GM19463 (cell line): ENCODE measurements at regions not wholly inside any gene's neighbourhood (a gene's known extent, or its start where the extent isn't known, plus 50 kb on each side); places are given as distances from the start of the nearest gene placed in this dataset.
"Not testable (repeated sequence)": the region's sequence is repeated elsewhere in the genome, so short reads cannot be mapped to it uniquely, and the experiment has no call there.

ENCODE experiments used
- ATAC-seq: cut with Tn5 transposase; IDR thresholded peaks from one replicate; pipeline ENCODE4 v1.9.1; 2021; ENCODE audit warnings: mild to moderate bottlenecking, moderate library complexity; ENCODE audit not compliant: unreplicated experiment

GRCh38 chr17:27200476-27200875 is 93.4 kb upstream of the WSB1 start:
- no peak for ATAC-seq

GRCh38 chr17:27203241-27203640 is 90.7 kb upstream of the WSB1 start:
- ATAC-seq, result no peak

- ATAC-seq, result no peak
Measured at GRCh38 chr17:27206447-27206846, 87.5 kb upstream of the WSB1 start.

DNA sequence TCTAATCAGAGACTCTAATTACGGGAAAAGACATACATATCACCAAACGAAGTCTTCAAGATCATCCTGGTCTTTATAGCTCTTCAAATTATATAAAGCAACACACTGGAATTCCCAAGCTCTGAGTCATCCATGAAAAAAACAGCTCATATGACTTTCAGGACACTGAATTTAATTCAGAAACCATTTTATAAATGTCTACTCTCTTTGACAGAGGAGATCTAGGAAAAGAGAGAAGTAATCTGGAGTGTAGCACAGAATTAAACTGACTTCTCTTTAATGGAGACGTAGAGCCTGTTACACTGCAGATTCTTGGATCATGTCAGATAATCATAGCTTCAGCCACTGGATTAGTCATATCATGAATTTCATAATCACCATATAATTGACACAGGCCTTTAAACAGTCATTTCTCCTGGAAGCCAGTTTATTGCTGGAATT is 86.8 kb upstream of the WSB1 start:
- no peak for ATAC-seq

GRCh38 chr17:27208370-27208769 is 85.5 kb upstream of the WSB1 start:
- not testable (repeated sequence) for ATAC-seq

GRCh38 chr17:27209316-27209715 is 84.6 kb upstream of the WSB1 start:
- no peak for ATAC-seq

DNA sequence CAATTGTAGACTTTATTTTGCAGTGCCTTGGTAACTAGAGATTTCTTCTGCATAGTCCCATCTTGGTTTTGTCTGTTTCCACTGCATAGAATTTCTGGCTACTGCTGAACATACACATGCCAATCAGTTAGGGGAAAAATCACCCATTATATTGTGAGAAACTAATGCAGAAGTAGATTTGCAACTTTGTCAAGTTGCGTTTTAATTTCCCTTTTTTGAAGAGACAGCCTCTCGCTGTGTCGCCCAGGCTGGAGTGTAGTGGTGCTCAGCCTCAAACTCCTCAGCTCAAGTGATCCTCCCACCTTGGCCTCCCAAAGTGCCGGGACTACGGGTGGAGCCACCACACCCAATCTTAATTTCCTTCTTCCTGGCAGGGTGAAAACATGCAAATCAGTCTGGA is 83.1 kb upstream of the WSB1 start:
- ATAC-seq, result not testable (repeated sequence)

DNA sequence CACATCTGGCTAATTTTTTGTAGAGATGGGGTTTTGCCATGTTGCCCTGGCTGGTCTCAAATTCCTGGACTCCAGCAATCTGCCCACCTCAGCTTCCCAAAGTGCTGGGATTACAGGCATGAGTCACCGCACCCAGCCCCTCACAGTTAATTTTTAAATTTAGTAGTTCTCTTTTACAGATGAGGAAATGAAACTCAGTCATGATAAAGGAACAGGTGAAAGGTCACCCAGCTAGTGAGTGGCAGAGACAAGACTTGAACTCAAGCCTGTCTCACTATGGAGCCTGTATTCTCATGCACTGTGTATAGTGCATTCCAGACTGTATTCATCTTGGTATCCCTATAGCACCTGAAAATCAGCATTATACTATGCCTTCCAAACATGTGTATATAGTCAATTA is 77.1 kb upstream of the WSB1 start:
- no peak for ATAC-seq

DNA sequence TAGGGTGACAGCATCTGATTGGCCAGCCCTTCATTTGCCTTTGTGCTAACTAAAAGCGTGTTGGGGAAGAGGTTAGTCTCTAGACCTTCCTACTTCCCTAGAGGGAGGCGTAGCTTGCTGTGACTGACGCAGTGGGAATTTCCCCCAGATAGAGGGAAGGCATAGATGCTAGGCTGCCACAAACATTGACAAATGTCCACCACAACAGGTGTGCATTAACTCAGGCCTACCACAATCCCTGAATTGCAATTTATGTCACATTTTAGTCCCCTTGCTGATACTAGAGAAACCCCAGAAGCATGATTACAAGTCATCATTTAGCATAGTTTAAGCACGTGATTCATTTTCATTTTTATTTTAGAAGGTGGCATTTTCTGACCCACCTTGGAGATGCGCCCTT is 76.3 kb upstream of the WSB1 start:
- ATAC-seq, result peak; percentile 83

GRCh38 chr17:27218041-27218440 is 75.9 kb upstream of the WSB1 start:
- no peak for ATAC-seq

GRCh38 chr17:27218719-27219488 is 75.0 kb upstream of the WSB1 start:
- peak; percentile 69 for ATAC-seq

- ATAC-seq, result no peak
Measured at GRCh38 chr17:27222515-27222914, 71.4 kb upstream of the WSB1 start.

GRCh38 chr17:27224526-27225315 is 69.2 kb upstream of the WSB1 start:
- ATAC-seq, result no peak

DNA sequence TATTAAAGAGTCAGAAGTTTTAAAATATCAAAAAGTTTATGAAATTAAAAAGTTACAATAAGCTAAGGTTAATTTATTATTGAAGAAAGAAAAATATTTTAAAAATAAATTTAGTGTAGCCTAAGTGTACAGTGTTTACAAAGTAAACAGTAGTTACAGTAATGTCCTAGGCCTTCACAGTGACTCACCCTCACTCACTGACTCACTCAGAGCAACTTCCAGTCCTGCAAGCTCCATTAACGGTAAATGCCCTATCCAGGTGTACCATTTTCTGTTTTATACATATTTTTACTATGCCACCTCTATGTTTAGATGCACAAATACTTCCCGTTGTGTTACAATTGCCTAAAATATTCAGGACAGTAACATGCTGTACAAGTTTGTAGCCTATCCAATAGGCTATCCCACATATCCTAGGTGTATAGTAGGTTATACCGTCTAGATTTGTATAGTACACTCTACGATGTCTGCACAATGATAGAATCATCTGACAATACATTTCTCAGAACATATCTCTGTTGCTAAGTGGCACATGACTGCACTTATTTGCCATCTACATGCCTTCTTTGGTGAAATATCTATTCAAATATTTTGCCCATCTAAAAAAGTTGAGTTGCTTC is 67.2 kb upstream of the WSB1 start:
- no peak for ATAC-seq

- ATAC-seq, result no peak
Measured at GRCh38 chr17:27230996-27231395, 62.9 kb upstream of the WSB1 start.

DNA sequence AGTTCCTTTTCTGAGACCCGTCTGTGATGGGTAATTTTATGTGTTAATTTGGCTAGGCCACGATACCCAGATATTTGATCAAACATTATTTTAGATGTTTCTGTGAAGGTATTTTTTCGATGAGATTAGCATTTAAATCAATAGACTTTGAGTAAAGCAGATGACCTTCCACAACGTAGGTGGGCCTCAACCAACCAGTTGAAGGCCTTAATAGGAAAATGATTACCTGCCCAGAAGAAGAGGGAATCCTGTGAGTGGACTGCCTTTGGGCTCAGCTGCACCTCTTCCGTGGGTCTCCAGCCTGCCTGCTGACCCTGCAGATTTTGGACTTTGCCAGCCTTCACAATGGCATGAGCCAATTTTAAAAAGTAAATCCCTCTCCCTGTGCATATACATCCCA is 61.6 kb upstream of the WSB1 start:
- ATAC-seq, result no peak

- no peak for ATAC-seq
Measured at GRCh38 chr17:27233059-27233458, 60.9 kb upstream of the WSB1 start.

DNA sequence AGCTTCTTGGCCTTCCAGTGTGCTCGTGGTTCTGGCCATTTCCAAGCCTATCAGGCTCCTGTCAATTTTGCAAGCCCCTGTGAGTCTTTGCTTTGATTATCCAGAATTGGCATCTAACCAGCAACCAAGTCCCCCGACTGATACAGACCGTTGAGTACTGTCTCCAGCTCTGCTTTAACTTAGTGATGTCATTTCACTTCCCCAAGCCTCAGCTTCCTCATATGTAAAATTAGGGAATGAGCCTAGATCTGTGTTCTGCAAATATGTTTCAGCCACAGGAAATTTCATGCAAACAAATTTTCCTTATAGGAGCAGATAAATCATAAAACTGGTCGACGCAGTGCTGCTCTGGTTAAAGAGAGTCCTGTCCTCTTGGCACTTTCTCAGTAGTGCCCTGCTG is 60.1 kb upstream of the WSB1 start:
- no peak for ATAC-seq

- ATAC-seq, result no peak
Measured at GRCh38 chr17:27236717-27237315, 57.1 kb upstream of the WSB1 start.

- ATAC-seq, result no peak
Measured at GRCh38 chr17:27237890-27238289, 56.0 kb upstream of the WSB1 start.

GRCh38 chr17:27239046-27239445 is 54.9 kb upstream of the WSB1 start:
- ATAC-seq, result peak; percentile 54
